Renal pelvis (tissue), 1 donor: ENCODE measurements at regions not wholly inside any gene's neighbourhood (a gene's known extent, or its start where the extent isn't known, plus 50 kb on each side); places are given as distances from the start of the nearest gene placed in this dataset.

Source experiments
- DNase-seq: peaks from one replicate; pipeline ENCODE4 v3.0.0-alpha.2; 2013

DNA sequence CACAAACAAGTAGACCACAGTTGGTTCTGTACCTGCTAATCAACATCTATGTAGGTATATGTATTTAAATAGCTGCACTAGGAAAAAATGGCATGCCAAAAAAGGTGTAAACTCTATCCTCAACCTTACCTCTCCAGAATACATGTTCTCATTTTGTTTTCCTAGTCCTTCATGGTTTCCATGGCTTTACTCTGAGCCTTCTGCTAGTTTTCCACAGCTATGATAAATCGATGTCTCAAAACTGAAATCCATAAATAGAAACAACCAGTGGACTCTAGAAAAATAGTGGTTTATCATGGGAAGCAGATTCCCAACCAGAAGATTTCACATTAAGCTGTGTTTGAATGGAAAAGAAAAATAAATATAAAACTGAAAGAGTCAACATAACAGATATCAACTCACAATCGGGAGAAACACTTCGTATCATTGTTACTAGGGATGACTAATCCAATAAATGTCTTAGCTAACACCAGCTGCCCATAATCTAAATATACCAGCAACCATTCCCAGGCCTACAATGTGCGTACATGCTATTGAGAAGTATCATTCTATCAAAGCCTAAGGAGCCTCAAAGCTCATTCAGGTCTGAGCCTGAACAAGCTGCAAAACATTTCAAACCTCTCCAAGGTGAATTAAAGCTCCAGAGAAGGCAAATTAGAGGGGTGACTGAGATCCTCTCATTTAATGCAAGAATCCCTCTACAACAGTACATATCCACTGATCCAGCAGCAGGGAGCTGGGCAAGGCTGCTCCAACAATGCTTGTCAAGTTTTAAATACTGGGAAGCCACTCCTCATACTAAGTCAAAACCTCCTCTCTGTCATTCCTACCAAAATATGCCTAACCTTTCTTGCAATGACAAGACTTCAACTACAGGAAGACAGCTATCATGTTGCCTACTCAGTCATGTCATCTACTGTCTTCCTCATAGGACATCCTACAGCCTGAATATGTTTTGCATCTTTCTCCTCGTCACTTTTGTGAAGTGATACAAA, 90.2 kb downstream of the KCTD12 start:
- DNase-seq, result no peak

DNA sequence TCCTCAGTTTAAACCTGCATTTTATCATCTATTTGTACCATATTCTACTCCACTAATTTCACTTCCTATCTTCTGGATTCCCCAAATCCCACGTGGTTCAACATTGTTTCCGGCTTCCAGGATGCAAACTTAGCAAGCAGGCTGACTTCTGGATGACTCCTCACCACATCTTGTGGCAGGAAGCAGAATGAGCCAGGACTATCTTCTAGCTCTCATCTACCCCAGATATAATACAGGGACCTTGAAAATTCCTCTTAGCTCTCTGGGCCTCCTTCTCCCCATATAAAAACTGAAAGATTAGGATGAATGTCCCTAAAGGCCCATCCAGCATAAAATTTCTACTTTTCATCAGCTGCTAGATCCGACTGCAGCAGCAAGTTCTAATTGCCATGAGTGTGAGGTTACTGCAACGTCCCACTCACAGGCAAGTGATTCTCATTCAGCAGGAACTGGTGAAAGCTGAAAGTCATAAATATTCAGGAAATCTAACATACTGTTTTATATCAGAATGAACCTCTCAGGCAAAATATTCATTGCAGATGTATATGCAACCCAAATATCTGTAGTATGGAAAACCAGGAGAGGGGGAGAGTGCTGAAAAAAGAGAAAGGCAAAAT, 93.4 kb downstream of the KCTD12 start:
- DNase-seq, result no peak

DNA sequence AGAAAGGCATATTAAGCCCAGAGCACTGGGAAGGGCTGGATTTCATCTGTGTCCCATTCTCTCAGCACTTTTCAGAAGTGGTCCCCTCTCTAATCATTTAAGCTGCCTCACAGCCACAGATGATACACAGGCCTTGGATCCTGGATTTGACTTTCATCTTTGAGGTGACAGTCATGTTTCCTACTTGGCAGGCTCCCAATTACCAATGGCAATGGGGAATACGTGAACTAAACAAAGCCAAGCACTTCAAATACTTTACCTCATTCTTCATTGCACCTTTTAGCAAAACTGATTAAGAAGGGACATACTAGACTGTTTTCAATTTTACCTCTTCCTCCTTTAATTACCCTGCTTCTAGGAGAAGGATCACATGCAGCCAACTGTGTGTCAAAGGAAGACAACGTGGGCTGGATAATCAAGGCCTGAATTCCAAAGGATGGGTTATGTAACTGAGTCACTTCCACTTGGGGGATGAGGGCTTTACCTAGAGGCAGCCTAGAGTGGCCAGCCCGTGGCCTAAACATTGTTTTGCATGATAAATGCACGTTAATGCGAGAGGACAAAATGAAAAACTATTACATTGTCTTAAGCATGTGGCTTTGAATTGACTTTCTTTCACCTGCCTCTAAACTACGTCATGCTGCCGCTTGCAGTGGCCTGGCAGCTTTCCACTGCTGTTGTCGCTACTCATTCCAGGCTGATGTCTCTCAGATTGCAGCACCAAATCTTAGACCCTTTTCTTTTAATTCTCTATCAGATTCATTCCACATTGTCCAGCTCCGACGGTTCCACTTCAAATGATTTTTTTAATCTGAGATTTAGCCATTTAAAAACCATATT, 95.0 kb downstream of the KCTD12 start:
- DNase-seq, result no peak

DNA sequence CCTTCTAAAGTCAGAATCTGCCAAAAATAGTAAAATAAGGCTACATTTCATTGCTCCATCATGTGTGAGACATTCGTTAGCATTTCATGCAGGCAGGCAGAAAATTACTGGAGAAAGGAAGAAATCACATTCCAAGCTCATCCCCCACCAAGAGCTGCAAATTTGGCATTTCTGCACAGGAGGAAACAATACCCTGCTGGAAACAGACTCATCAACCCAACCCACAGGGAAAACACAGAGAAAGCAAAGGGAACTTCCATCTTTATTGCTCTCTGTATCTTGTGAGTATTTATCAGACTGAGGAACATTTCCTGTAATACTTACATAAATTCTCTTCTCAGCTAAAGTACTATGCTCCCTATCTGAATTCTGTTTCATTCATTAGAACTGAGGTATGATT, 95.7 kb downstream of the KCTD12 start:
- DNase-seq, result no peak

DNA sequence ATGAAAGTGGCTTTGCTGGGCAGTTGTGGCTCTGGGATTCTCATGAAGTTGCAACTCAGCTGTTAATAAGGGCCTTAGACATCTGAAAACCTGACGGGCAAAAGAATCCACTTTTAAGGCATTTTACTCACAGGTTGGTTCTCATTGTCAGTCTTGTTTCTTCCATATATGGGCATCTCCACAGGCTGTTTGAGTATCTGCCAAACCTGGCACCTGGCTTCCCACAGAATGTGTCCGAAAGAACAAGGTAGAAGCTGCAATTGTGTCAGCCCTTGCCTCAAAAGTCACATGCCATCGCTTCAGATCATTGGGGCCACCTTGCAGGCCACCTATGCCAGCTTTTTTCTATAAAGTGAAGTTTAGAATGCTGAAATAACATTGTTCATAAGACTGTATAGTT, 102.4 kb downstream of the KCTD12 start:
- no peak for DNase-seq

DNA sequence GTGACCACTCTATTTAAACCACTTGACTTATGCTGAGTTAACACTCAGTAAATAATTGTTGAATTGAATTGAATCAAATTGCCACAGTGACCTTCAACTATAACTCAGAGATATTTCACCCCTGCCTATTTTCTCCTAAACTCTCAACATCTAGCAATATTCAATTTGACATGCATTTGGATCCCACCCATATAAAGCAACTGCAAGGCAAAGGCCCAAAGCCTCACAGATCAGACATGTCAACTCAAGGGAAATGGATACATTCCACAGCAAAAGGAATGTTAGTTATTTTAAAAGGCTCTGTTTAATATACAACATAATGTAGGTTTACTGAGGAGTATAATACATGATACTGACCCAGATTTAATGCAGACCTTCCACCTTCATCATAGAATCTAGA, 107.4 kb downstream of the KCTD12 start:
- peak; percentile 52 for DNase-seq

DNA sequence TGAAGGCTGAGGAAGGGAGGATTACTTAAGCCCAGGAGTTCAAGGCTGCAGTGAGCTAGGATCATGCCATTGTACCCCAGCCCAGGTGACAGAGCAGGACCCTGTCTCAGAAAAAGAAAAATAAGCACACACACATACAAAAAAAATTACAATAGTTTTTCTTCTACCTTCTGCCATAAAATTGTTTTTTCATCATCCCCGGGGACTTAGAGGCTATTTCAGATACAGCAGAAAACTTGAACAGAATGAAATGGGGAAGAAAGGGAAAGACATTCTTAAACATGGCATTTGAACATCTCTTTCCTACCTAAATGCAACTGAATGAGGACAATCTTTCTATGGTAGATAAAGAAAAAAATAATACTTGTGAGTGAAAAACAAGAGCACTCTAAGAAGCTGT, 109.1 kb downstream of the KCTD12 start:
- DNase-seq, result no peak

DNA sequence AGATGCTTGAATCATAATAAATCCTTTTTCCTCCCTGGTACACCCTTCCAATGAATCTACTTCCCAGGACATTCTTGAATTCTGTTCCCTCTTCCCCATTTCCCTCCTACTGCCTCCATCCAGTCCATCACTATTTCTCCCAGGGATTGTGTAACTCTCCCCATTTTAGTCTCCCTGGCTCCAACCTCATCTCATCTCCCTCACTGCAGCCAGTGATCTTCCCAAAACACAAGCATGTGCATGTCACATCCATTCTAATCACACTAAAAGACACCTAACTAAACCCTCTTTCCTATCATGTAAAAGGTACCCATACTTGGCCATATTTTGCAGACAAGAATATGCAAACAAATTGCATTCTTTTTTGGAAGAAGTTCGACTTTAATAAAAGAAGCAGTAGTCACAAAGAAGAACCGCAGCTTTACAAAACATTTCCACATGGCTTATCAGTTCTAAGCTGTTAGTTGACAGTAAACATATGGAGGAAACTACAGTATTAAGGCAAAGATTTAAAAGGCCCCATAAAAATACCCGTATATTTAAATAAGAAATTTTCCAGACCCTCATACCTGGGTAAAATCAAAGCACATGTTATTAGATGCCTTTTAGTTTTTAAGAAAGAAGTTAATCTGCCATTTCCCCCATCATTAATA, 111.0 kb downstream of the KCTD12 start:
- DNase-seq, result no peak

DNA sequence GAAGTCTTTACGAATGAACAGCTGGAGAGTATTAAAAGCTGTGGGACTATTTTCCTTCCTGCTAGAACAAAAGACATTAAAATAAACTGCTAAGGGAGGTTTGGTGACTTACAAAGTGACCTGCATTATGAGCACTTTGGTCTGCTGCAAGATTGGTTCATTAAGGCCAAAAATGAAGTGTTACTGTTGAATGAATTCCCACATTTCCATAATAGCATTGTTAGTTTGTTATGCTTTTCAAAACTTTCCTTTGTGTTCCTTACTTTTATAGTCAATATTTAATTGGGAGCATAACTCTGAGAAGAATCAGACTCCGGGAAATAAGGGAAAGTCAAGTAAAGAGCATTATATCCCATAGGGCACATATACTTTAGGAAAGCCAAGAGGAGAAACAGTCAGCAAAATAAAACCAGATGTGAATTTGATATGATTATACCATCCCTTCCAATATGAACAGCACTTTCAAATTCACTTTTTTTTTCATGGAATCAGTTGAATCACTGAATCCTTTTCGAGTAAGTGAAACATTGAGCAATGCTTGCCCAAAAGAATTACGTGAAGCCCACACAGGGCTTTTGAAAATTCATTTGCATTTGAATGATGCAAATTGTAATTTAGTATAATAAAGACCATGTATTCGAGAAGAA, 112.6 kb downstream of the KCTD12 start:
- DNase-seq, result peak; percentile 72

DNA sequence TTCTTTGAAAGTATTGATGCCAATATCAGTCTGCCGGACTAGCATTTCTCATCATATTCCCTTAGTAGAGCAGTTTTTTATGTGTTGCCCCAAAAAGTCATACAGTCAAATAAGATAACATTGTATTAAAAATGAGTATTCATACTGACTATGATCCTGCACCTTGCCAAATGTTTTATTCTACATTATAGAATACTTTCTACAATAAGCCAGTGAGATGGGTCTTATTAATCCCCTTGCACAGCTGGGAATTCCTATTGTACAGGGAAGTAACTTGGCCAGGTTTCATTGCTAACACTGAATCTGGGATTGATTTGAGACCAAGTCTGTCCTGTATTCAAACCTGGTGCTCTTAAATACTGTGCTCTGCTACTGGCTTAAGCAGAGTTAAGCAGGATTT, 114.0 kb downstream of the KCTD12 start:
- no peak for DNase-seq

DNA sequence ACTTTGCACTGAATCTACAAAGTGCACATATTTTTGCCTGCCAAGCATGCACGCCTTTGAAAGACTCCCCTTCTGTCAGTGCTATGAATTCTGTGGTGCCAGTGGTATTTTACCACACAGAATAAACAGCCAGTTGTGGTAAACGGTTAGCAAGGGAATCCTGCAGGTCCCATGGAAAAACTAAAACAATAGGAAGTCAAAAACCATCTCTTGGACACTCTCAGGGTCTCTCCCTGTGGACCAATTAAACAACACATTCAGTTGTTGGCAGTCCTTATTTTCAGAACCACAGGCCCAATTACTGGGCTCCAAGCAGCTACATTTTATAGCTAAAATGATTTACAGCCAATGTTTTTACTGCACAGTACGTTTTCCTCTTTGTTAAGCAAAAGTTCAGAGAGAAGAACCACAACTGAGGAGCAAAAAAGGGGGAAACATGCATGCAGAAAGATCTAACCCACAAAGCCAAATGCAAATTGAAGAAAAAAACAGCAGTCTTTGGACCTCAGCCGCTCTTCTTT, 116.9 kb downstream of the KCTD12 start:
- DNase-seq, result peak; percentile 24

DNA sequence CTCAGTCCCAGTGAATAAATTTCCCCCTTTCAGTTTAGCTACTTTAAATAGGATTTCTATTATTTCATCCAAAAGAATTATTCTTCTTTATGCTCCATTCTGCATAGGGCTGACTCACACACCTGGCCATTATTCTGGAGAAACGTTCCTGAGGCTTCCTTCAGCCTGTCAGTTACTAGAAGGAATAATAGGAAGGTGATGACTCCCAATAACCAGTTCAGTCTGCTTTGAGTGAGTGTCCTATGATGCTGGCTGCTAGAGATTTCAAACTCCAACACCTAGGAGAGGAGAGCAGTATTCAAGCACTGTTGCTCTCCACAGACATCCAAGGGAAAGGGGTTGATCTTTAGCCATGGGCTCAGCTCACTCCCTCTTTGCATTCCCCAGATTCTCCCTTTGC, 117.8 kb downstream of the KCTD12 start:
- no peak for DNase-seq

DNA sequence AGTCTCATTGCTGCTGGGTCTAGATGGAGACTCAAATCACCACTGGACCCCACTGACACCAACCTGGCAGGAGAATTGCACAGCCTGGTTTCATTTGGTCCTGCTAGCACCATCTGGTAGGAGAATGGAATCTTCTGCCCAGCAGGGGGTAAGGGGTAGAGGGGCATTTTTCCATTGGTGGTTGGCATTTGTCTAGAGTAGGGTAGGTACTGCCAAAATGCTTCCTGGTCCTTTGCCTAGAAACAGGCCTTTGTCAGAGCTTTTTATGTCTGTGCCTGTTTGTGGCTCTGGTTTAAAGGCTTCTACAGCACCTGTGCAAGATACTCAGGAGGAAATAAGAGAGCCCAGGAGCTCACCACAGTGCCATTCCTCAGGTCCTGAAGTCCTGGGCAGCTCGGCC, 121.3 kb downstream of the KCTD12 start:
- DNase-seq, result no peak

DNA sequence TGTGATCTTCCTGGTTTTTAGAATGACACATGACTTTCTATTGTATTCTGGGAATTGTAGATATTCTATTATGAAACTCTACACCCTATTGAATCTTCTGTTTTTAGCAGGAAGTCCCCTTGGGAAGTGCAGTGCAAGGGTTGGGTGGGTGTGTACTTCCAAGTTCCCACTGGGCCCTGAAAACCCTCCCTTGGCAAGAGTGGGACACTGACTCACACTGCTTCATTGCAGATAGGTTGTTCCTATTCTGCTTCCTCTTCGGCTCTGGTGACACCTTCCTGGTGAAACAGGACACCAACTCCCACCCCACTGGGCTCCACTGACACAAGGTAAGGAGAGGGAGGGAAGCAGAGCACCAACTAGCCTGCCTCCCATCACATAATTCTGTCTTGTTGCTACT, 121.8 kb downstream of the KCTD12 start:
- DNase-seq, result no peak

DNA sequence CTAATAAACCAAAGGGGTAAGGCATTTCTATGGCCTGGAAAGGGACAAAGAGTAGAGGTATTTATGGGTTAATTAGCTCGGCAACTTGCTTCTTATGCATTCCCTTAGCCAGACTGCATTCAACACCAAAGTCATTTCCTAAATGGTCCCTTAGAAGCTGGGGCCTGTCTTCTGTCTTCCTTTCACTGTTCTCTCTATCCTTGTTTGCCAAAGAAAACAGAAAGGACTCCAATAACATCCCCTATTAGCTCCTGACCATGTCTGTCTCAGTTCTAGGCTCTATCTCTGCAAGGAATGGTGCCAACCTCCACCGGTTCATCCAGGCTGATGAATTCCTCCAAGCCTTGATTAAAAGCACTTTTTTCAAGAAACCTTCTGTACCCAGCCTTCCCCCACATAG, 123.5 kb downstream of the KCTD12 start:
- no peak for DNase-seq

DNA sequence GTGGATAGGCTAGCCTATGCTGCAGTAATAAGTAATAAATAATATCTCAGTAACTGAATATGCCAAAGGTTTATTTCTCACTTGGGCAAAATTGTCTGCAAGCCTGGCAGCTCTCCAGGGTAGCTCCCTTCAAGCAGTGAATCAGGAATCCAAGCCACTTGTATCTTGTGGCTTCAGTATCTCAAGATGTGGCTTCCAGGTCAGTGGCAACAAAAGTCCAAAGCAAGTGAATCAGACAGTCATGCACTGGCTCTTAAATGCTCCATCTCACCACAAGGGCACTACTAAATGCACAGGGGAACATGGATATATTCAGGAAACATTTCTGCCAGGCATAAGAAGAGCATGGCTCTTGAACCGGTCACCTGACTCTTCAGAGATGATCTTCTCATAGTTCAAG, 126.3 kb downstream of the KCTD12 start:
- no peak for DNase-seq

DNA sequence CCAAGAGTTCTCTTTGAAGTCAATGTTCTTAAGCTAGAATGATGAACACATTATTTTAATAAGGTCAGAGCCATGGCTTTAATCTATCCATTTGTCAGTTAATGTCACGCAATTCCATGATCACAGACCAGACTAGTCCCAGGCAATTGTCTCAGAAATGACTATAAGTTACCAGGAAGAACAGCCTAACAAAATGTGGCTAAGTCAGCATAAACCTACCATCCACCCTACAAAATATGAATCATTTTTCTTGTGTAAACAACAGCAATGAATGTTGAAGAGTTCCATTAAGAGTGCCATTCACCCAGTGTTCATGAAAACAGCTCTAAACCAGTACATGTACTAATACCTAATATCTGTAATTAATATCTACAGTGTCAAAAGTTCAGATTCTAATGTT, 127.5 kb downstream of the KCTD12 start:
- no peak for DNase-seq

DNA sequence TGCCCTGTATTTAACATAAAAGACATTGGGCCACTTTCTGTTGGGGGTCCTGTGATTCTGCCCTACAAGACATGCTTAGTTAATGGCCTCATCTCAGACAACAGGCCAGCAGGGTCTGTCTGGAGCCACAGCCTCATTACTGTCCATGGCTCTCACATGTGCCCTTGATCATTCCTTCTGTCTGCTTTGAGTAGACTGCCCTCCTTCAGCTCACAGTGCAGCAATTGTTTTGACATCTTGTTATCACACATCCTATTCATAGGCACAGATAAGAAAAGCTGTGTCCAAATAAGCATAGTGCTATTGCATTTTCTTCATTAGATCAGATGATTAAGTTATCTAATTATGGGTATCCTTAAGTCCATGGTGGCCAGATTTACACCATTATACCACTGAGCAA, 127.9 kb downstream of the KCTD12 start:
- no peak for DNase-seq

DNA sequence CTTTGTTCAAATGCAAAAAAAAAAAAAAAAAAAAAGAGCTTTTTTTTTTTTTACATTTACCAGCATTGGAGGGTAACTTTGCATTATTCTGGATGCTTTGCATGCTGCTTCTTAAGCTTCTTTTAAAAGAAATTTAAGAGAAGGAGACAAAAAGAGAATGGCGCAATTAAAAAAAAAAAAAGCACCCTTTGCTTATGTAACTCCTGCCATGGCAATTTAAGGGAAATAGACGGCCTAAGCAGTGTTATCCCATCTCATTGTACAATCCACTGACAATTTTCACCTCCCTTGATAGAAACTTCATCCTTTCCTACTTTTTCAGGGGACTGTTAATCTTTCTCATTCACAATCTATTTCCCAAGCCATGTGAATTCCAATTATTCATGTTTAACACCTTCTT, 129.8 kb downstream of the KCTD12 start:
- DNase-seq, result no peak

DNA sequence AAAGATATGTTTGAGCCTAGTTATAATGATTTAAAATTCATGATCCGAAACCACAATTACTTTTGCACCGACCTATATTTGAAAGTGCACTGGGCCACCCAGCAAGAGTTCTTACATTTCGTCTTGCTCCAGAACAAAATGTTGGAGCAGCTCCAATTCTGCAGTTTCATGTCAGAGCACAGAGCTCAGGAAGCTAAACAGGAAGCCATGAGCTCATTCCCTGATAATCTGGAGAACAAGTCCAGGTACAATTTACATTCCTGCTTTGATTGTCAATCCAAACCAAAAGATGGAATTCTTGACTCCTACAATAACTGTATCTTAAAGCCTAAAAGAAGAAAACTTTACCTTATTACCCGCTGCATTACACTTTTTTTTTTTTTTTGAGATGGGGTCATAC, 131.8 kb downstream of the KCTD12 start:
- DNase-seq, result no peak

DNA sequence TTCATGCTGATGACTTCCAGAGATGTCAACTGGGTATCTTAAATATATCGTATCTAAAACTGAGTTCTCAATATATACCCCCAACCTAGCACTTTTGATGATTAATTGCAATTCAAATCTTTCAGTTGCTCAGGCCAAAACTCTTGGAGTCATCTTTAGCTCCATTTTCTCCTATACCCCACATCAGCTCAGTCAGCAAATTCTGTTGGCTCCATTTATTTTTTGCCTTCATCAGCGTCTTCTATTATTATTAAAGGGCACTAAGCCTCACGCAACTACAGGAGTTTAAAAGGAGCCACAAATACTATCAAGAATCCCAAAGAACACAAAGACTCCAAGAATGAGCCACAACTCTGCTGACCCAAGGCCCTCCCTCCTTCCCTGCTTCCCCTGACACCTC, 134.9 kb downstream of the KCTD12 start:
- no peak for DNase-seq
